K562 (cell line): ENCODE measurements at regions not wholly inside any gene's neighbourhood (a gene's known extent, or its start where the extent isn't known, plus 50 kb on each side); places are given as distances from the start of the nearest gene placed in this dataset.

Experiments
- ATAC-seq: fragments of 200-7000 bp; cut with Tn5 transposase; 3 replicates; pipeline ENCODE4 v1.9.1; 2020; ENCODE audit warnings: moderate library complexity
- BruUV-seq: library from RNA; stranded (reverse); fragments of 400-500 nt; replicated peaks from 2 replicates; lab custom pipeline; 2021; lab: Mats Ljungman, UMichigan
- CTCF ChIA-PET: fragments of 300-600 bp; formaldehyde crosslinking; extraction: SDS; loops from one replicate; lab custom pipeline; 2021; ENCODE audit warnings: low intra/inter-chr PET ratio; lab: Yijun Ruan, JAX
- POLR2A ChIA-PET: fragments of 300-600, 350-650 bp; sonication (Branson Sonifier 250); formaldehyde crosslinking; extraction: SDS; loops from one replicate; lab custom pipeline; 2021; ENCODE audit warnings: antibody characterized with exemption, inconsistent platforms; lab: Yijun Ruan, JAX
- DNase-seq, 4 experiments: peaks; one replicate each; pipeline versions ENCODE4 v3.0.0 to v3.0.0-alpha.2; 2011 to 2018; ENCODE audit warnings: low spot score in 3 of 4, mixed read lengths in 3 of 4; ENCODE audit errors: extremely low read depth in 1 of 4
- FAIRE-seq: peaks from 2 replicates; lab custom pipeline; 2011; peaks lifted over from hg19 to GRCh38; lab: Jason Lieb, UNC
- H2AFZ ChIP-seq: 2 replicates; pipeline ENCODE4 v1.6.0; 2011; ENCODE audit warnings: low read depth, low read length, control low read depth, inconsistent platforms
- H3K27ac ChIP-seq: fragments of 200-600 bp; 3 replicates; pipeline ENCODE4 v1.8.0; 2011; ENCODE audit warnings: low read depth, mild to moderate bottlenecking, control low read depth, inconsistent platforms, low read length, moderate library complexity, mixed read lengths; ENCODE audit errors: extremely low read depth
- H3K27me3 ChIP-seq, 2 experiments: fragments of 300-600 bp in 1 of 2; 2 replicates in 1 of 2; 3 replicates in 1 of 2; pipeline versions ENCODE4 v1.6.0 to v1.8.0; 2011; ENCODE audit warnings: inconsistent platforms in 2 of 2, low read length in 2 of 2, mild to moderate bottlenecking in 1 of 2, mixed read lengths in 1 of 2, moderate library complexity in 1 of 2; ENCODE audit not compliant: control insufficient read depth in 2 of 2, insufficient read depth in 2 of 2
- H3K36me3 ChIP-seq: fragments of 300-600 bp; 3 replicates; pipeline ENCODE4 v1.8.0; 2011; ENCODE audit warnings: mild to moderate bottlenecking, low read length, inconsistent platforms; ENCODE audit not compliant: control insufficient read depth, insufficient read depth
- H3K4me1 ChIP-seq, 2 experiments: fragments of 200-600 bp in 1 of 2; replicated peaks in 1 of 2; 2 replicates in 1 of 2; 3 replicates in 1 of 2; pipeline versions ENCODE4 v1.5.1 to v1.8.0; 2011; ENCODE audit warnings: inconsistent platforms in 2 of 2, low read length in 2 of 2, mild to moderate bottlenecking in 1 of 2, mixed read lengths in 1 of 2, moderate library complexity in 1 of 2; ENCODE audit not compliant: control insufficient read depth in 2 of 2, insufficient read depth in 2 of 2
- H3K4me2 ChIP-seq: 2 replicates; pipeline ENCODE4 v1.6.1; 2011; ENCODE audit warnings: low read length, control low read depth, inconsistent platforms, mixed read lengths; ENCODE audit not compliant: insufficient read depth
- H3K4me3 ChIP-seq: fragments of 200-600 bp; sonication (generic), shearing (Covaris generic); 2 replicates; pipeline ENCODE4 v1.5.1; 2016; ENCODE audit warnings: control low read depth, inconsistent platforms
- H3K79me2 ChIP-seq: fragments of 200-600 bp; 3 replicates; pipeline ENCODE4 v1.8.0; 2011; ENCODE audit warnings: low read length, inconsistent platforms; ENCODE audit not compliant: control insufficient read depth, insufficient read depth
- H3K9ac ChIP-seq, 2 experiments: 2 replicates each; pipeline versions ENCODE4 v1.6.0 to v1.6.1; 2011; ENCODE audit warnings: low read depth in 2 of 2, low read length in 2 of 2, control low read depth in 1 of 2, inconsistent platforms in 1 of 2, mild to moderate bottlenecking in 1 of 2, mixed read lengths in 1 of 2; ENCODE audit not compliant: insufficient read depth in 1 of 2
- H3K9me1 ChIP-seq: one replicate; pipeline ENCODE4 v1.6.0; 2011; ENCODE audit warnings: inconsistent platforms, mild to moderate bottlenecking, low read length, moderate library complexity; ENCODE audit not compliant: control insufficient read depth, insufficient read depth
- H3K9me3 ChIP-seq: replicated peaks from 2 replicates; pipeline ENCODE4 v1.5.1; 2011; ENCODE audit warnings: low read depth, low read length, inconsistent platforms; ENCODE audit not compliant: control insufficient read depth, insufficient read depth
- H4K20me1 ChIP-seq: replicated peaks from 2 replicates; pipeline ENCODE4 v1.6.1; 2011; ENCODE audit warnings: low read length, inconsistent platforms, mixed read lengths; ENCODE audit not compliant: control insufficient read depth, insufficient read depth
- ARHGAP35 ChIP-seq: fragments of 450-650 bp; IDR thresholded peaks from 2 replicates; pipeline ENCODE4 v1.6.1; 2018; ENCODE audit not compliant: partially characterized antibody
- BMI1 ChIP-seq: fragments of 150-350 bp; IDR thresholded peaks from 2 replicates; pipeline ENCODE4 v1.6.1; 2014; ENCODE audit warnings: low read length
- CREB3L1 ChIP-seq: fragments of 450-650 bp; IDR thresholded peaks from 2 replicates; pipeline ENCODE4 v1.6.1; 2014; ENCODE audit warnings: low read depth, mild to moderate bottlenecking, moderate library complexity, borderline replicate concordance
- EGR1 ChIP-seq: fragments of 450-650 bp; conservative IDR thresholded peaks from 2 replicates; pipeline ENCODE4 v1.6.1; 2017; ENCODE audit warnings: mild to moderate bottlenecking
- ESRRB ChIP-seq: fragments of 250-450 bp; sonication (Bioruptor Pico); IDR thresholded peaks from 2 replicates; pipeline ENCODE4 v1.5.0; 2020; ENCODE audit warnings: mild to moderate bottlenecking, moderate library complexity, borderline replicate concordance
- FOS ChIP-seq: IDR thresholded peaks from 3 replicates; pipeline ENCODE4 v1.6.1; 2011; ENCODE audit not compliant: insufficient read length; ENCODE audit errors: extremely low read depth
- HDAC6 ChIP-seq: IDR thresholded peaks from 2 replicates; pipeline ENCODE4 v1.6.1; 2012; ENCODE audit warnings: low read depth, mild to moderate bottlenecking, control low read depth, inconsistent platforms, low read length, moderate library complexity
- KLF1 ChIP-seq: fragments of 450-650 bp; IDR thresholded peaks from 2 replicates; pipeline ENCODE4 v1.6.1; 2016; ENCODE audit warnings: missing genetic modification characterization, missing compliant biosample characterization
- NFYB ChIP-seq: IDR thresholded peaks from 2 replicates; pipeline ENCODE4 v1.6.1; 2011; ENCODE audit warnings: mild to moderate bottlenecking, moderate library complexity; ENCODE audit not compliant: insufficient read length; ENCODE audit errors: extremely low read depth
- POLR2AphosphoS2 ChIP-seq: IDR thresholded peaks from 2 replicates; pipeline ENCODE4 v1.6.1; 2012; ENCODE audit warnings: low read length, improper control_type of control experiment
- POLR3G ChIP-seq: IDR thresholded peaks from 2 replicates; pipeline ENCODE4 v1.6.1; 2011; ENCODE audit not compliant: insufficient read length, insufficient replicate concordance; ENCODE audit errors: extremely low read depth
- TEAD4 ChIP-seq, 2 experiments: sonication (generic) in 1 of 2; formaldehyde crosslinking in 1 of 2; IDR thresholded peaks; 2 replicates each; pipeline versions ENCODE4 v1.6.1 to v1.8.0; 2012 to 2022; ENCODE audit warnings: borderline replicate concordance in 1 of 2, inconsistent platforms in 1 of 2, low read length in 1 of 2, mild to moderate bottlenecking in 1 of 2, missing genetic modification reagents in 1 of 2
- U2AF2 ChIP-seq: fragments of 200-400 bp; formaldehyde crosslinking; optimal IDR thresholded peaks from 2 replicates; pipeline ENCODE3; 2017; ENCODE audit warnings: low read depth, mild to moderate bottlenecking, low read length
- XRCC3 ChIP-seq: fragments of 450-650 bp; IDR thresholded peaks from 2 replicates; pipeline ENCODE4 v1.6.1; 2017; ENCODE audit warnings: mild to moderate bottlenecking, moderate library complexity
- ZNF121 ChIP-seq: sonication (generic); formaldehyde crosslinking; conservative IDR thresholded peaks from 2 replicates; pipeline ENCODE4 v1.8.0; 2022; ENCODE audit warnings: missing genetic modification reagents
- whole genome bisulfite sequencing: fragments of 100-300 bp; shearing (Covaris generic); methylation state at CpG from one replicate; pipeline ENCODE4 v1.1.6; 2016; ENCODE audit warnings: low coverage, mixed read lengths; ENCODE audit not compliant: insufficient coverage; ENCODE audit errors: missing lambda C conversion rate; 5-methylcytosine and 5-hydroxymethylcytosine counted together
- in situ Hi-C: fragments of 300-500 bp; cut with MboI; formaldehyde crosslinking; loops from 4 replicates; pipeline ENCODE4 v1.15.0; 2018; ENCODE audit warnings: inconsistent platforms, mixed read lengths
- intact Hi-C: fragments of 100-400 bp; cut with micrococcal nuclease; formaldehyde crosslinking; loops from 2 replicates; pipeline ENCODE4 v1.14.2; 2022
- TF ChIP-seq, protein P1 (sequence below), 2 experiments: fragments of 150-350 bp in 1 of 2; IDR thresholded peaks; 2 replicates each; pipeline ENCODE4 v1.6.1; 2012 to 2016; ENCODE audit warnings: low read depth in 2 of 2, low read length in 2 of 2, mild to moderate bottlenecking in 1 of 2, moderate library complexity in 1 of 2

DNA sequence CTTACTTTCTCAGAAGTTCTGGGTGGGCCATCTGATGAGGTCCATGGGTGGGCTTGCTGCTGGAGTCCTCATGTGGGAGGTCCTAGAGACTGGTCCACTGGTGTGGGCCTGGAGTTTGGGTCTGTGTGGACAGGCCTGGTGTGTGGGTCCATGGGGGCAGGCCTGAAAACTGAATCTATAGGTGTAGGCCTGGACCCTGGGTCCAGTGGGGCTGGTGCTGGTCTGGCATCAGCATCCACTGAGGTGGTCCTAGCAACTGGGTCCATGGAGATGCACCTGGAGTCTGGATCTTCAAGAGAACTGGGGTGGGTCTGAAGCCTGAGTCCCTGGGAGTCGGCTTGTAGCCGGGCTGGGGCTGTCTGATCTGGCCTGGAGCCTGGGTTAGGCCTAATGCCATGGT is 253.8 kb upstream of the CCL2 start:
- no peaks in the 10 kb centered on the region for H4K20me1 ChIP-seq
- no peaks in the 10 kb centered on the region for H3K9me1 ChIP-seq
- no peaks in the 10 kb centered on the region for H3K27me3 ChIP-seq
- WGBS: 0% methylated on average over 2 of the region's 2 CpGs
- in situ Hi-C loops: no loop called here
- no peak overlapping the region for H2AFZ ChIP-seq
- no peak overlapping the region for H3K9ac ChIP-seq
- intact Hi-C loops: no loop called here
- H3K4me3 ChIP-seq: no peak overlapping the region
- DNase-seq: no peak
- ATAC-seq: no peak
- H3K36me3 ChIP-seq: no peaks in the 10 kb centered on the region
- no peaks in the 10 kb centered on the region for H3K79me2 ChIP-seq
- H3K4me1 ChIP-seq: no peaks in the 10 kb centered on the region
- no TSS peak for BruUV-seq
- ChIA-PET POLR2A (no interaction called here), CTCF (no interaction called here)
- TF ChIP-seq ESRRB (CRISPR knock-in tag) (no peak), FOS (no peak), CREB3L1 (no peak), ARHGAP35 (no peak), HDAC6 (no peak), BMI1 (no peak), TEAD4 (IDR thresholded peaks at IDR 0.05; ENCODE audit: low read length) (no peak), TEAD4 (CRISPR knock-in tag; IDR thresholded peaks at IDR 0.05; ENCODE audit: borderline replicate concordance) (no peak), POLR3G (no peak), U2AF2 (no peak), EGR1 (no peak), POLR2AphosphoS2 (no peak), NFYB (no peak), XRCC3 (no peak), ZNF121 (CRISPR knock-in tag) (no peak), KLF1 (tag) (no peak)
- TF ChIP-seq, protein P1, sequence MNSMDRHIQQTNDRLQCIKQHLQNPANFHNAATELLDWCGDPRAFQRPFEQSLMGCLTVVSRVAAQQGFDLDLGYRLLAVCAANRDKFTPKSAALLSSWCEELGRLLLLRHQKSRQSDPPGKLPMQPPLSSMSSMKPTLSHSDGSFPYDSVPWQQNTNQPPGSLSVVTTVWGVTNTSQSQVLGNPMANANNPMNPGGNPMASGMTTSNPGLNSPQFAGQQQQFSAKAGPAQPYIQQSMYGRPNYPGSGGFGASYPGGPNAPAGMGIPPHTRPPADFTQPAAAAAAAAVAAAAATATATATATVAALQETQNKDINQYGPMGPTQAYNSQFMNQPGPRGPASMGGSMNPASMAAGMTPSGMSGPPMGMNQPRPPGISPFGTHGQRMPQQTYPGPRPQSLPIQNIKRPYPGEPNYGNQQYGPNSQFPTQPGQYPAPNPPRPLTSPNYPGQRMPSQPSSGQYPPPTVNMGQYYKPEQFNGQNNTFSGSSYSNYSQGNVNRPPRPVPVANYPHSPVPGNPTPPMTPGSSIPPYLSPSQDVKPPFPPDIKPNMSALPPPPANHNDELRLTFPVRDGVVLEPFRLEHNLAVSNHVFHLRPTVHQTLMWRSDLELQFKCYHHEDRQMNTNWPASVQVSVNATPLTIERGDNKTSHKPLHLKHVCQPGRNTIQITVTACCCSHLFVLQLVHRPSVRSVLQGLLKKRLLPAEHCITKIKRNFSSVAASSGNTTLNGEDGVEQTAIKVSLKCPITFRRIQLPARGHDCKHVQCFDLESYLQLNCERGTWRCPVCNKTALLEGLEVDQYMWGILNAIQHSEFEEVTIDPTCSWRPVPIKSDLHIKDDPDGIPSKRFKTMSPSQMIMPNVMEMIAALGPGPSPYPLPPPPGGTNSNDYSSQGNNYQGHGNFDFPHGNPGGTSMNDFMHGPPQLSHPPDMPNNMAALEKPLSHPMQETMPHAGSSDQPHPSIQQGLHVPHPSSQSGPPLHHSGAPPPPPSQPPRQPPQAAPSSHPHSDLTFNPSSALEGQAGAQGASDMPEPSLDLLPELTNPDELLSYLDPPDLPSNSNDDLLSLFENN (IDR thresholded peaks at IDR 0.05; ENCODE audit: low read depth in 2 of 2, low read length in 2 of 2): no peak
- FAIRE-seq: no peak
- no peaks in the 10 kb centered on the region for H3K9me3 ChIP-seq
- no peak overlapping the region for H3K4me2 ChIP-seq
- H3K27ac ChIP-seq: no peak overlapping the region
